Umbilical cord (tissue), 1 donor: ENCODE measurements at regions not wholly inside any gene's neighbourhood (a gene's known extent, or its start where the extent isn't known, plus 50 kb on each side); places are given as distances from the start of the nearest gene placed in this dataset.

Experiments
- DNase-seq: peaks from one replicate; pipeline ENCODE4 v3.0.0-alpha.2; 2015; ENCODE audit warnings: low spot score

DNA sequence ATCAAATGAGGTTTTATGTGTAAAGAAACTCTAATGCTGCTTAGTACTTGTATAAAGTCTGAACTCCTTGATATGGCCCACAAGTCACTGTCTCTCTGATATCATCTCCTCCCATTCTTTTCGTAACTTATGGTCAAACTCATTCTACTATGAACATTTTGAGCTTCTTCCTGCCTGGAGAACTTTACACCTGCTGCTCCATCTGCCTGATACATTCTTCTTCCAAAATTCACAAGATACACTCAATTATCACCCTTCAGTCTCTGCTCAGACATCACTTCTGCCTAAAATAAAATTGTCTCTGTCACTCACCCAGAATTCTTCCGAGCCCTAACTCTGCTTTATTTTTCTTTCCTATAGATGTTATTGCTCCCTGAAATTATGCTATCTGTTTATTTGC lies 192.8 kb upstream of the LYPLAL1 start:
- DNase-seq = no peak

GRCh38 chr1:218982482-218982881 lies 191.2 kb upstream of the LYPLAL1 start:
- no peak for DNase-seq

- DNase-seq = no peak
These were observed 190.2 kb upstream of the LYPLAL1 start for GRCh38 chr1:218983433-218983832.

DNA sequence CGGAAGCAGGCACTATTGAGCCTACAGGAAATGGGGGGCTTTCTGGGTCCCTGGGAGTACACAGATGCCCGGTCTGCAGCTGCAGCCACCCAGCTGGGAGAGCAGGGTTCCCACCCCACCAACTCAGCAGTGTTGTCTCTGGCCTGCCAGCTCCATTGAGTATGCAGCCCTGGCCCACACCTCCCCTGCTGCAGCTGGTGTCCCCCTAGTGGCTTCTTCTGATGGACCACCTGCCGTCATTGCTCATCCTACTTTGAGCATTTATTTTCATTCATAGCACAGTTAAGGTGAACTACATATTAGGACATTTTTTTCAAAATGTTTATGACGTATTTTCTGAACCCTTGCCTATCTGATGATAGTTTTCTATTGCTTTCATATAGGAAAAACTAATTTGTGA lies 189.8 kb upstream of the LYPLAL1 start:
- no peak for DNase-seq

DNA sequence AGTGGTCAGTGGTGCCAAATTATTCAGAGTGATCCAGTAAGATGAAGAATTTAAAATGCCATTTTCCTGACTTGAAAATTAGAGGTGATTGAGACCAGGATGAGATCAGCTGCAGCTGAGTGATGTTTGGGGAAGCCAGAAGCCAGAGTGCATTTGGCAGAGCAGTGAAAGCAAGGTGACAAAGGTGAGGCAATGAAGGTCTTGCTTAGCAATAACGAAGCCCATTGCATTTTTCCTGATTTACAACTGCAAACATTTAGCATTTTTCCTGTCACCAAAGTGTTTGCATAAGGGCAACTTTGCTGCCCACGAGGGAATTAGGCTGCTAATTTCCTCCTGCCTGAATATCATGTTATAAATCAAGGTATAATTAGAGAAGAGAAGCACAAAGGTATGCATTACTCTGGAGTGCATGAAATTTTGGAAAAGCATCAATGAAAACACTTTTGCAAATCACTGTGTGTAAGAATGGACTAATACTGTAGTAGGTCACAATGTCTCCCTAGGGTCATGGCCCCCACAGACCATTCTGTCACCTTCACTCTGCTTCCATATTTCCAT lies 188.2 kb upstream of the LYPLAL1 start:
- no peak for DNase-seq

- DNase-seq = no peak
These were observed 186.9 kb upstream of the LYPLAL1 start for GRCh38 chr1:218986816-218987215.

- no peak for DNase-seq
These were observed 183.7 kb upstream of the LYPLAL1 start for GRCh38 chr1:218990019-218990418.

- no peak for DNase-seq
These were observed 182.6 kb upstream of the LYPLAL1 start for GRCh38 chr1:218991089-218991488.

- DNase-seq = no peak
These were observed 179.1 kb upstream of the LYPLAL1 start for GRCh38 chr1:218994615-218995014.

DNA sequence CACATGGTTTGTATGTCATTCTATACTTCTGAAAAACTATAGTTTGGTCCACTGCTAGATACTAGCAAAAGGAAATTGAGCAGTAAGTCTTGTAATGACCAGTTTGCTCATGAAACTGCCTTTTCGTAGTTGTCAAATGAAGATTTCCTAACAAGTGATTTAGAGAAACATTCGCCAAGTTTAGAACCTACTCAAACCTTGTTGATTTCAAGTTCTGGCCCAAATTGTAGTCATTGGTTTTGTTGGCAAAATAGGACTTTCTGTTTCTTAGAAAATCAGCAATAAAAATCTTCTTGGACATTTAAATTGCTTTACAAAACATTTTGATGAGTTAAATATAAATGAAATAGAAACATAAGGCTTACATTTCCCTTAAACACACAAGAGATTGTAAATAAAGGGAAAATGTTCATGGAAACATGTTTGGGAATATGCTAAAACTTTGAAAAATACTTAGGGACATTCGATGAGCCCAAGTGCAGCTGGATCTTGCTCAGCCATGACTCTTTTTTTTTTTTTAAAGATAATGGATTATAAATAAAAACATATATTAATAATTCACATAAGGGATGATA lies 178.5 kb upstream of the LYPLAL1 start:
- no peak for DNase-seq

GRCh38 chr1:218996362-218996761 lies 177.3 kb upstream of the LYPLAL1 start:
- no peak for DNase-seq

- no peak for DNase-seq
These were observed 173.7 kb upstream of the LYPLAL1 start for GRCh38 chr1:219000005-219000404.

GRCh38 chr1:219000631-219001030 lies 173.0 kb upstream of the LYPLAL1 start:
- no peak for DNase-seq

DNA sequence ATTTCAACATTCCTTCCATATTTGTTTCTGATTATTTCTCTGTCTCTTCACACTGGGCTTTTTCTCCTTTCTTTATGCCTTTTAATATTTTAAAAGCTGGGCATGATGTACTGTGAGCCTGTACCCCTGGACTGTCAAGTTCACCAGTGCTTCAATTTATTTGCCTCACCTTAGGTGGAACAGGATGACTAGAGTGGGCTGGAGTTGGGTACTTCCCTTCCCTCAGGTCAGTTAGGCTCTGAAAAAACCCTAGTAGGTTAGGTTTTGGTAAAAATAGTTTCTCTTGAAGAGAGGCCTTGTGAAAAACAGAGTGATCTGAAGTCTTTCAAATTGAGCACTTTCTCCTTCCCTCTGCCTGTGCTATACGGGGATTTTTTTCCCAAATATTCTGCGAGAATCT lies 163.0 kb upstream of the LYPLAL1 start:
- DNase-seq = no peak

- DNase-seq = no peak
These were observed 153.3 kb upstream of the LYPLAL1 start for GRCh38 chr1:219020386-219020785.

GRCh38 chr1:219020846-219021245 lies 152.8 kb upstream of the LYPLAL1 start:
- no peak for DNase-seq

DNA sequence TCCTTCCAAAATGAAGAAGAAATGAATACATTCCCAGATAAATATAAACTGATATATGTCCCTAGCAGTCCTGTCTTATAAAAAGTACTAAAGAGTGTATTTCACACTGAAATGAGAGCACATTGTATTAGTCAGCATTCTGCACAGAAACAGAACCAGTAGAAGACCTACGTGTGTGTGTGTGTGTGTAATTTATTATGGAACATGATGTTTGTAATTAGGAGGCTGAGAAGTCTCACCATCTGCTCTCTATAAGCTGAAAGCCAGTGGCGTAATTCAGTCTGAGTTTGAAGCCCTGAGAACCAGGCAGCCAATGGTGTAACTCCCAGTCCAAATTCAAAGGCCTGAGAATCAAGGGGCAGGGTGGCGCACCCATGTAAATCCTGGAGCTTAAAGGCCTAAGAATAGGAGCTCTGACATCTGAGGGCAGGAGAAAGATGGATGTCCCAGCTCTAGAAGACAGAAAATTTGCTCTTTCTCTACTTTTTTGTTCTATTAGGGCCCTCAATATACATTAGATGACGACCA lies 146.5 kb upstream of the LYPLAL1 start:
- DNase-seq = no peak

- DNase-seq = no peak
These were observed 141.9 kb upstream of the LYPLAL1 start for GRCh38 chr1:219031809-219032208.

GRCh38 chr1:219038398-219038797 lies 135.3 kb upstream of the LYPLAL1 start:
- no peak for DNase-seq

DNA sequence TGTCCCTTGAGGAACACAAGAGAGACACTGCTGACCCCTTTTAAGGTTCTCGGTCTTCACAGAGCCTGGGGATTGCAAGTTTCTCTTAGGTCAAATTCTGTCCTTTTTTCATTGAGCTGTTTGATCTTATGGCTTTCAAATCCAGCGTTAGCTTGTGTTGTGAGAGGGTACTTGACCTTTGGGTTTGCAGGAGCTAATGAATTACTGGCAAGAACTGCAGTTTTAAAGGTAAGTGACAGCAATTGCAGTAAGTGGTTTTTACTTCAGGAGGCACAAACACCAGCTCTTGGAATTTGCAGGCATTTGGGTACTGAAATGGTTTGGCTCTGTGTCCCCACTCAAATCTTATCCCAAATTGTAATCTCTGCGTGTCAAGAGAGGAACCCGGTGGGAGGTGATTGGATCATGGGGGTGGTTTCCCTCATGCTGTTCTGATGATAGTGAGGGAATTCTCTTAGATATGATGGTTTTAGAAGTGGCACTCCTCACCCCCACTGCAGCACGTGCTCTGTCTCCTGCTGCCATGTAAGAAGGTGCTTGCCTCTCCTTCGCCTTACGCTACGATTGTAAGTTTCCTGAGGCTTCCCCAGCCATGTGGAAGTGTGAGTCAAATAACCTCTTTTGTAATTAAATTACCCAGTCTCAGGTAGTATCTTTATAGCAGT lies 134.5 kb upstream of the LYPLAL1 start:
- DNase-seq = no peak

DNA sequence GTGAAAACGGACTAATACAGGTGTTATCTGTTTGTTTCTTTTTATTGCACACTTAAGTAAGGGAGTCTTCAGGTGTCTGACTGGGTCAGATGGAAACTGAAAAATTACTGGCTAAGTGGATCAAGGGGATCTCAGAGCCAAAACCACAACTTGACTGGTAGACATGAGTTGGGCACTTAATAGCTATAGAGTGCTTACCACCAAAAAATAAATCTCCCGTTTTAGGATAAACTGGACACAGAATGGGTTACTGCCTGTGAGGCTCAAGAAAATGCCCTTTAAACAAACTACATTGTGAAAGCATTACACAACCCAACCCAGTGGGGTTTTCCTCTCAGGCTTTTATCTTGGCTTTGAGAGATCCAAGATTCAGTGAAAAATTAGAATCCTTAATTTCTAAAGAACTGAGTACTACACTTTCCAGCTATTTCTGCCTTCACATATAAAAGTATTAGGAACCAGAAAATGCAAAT lies 134.0 kb upstream of the LYPLAL1 start:
- no peak for DNase-seq

- no peak for DNase-seq
These were observed 133.4 kb upstream of the LYPLAL1 start for GRCh38 chr1:219040291-219040690.

DNA sequence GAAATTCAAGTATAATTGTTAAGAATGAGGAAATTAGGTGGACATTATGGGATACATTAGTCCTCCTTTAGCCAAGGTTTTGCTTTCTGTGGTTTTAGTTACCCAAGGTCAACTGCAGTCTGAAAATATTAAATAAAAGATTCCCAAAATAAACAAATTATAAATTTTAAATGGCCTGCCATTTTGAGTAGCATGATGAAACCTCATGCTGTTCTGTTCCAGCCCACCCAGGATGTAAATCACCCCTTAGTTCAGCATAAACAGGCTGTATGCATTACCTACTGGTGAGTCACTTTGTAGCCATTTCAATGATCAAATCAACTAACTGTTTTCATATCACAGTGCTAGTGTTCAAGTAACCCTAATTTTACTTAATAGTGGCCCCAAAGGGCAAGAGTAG lies 132.5 kb upstream of the LYPLAL1 start:
- DNase-seq = no peak
